ENCODE measurements at regions not wholly inside any gene's neighbourhood (a gene's known extent, or its start where the extent isn't known, plus 50 kb on each side); places are given as distances from the start of the nearest gene placed in this dataset.
A peak's percentile ranks its signal among the peaks of the same experiment; 100 is the strongest.

DNA sequence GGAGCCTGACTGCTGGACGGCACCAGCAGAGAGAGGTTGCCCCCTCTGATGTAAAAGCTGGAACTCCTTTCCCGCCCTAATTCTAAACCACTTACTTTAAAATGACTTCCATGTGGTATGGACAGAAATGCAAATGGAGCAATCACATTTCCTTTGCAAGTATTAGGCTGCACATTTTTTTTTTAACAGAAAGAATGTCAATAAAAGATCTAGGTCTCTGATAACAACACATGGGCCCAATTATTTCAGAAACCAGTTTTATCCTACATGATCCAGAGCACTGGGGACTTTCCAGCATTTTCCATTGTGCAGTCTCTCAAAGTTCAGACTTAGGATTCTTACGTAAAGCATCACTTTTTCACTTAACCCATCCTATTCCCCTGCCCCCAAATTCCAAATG is 203.7 kb downstream of the NXNL2 start:
- TF ChIP-seq, protein P1, sequence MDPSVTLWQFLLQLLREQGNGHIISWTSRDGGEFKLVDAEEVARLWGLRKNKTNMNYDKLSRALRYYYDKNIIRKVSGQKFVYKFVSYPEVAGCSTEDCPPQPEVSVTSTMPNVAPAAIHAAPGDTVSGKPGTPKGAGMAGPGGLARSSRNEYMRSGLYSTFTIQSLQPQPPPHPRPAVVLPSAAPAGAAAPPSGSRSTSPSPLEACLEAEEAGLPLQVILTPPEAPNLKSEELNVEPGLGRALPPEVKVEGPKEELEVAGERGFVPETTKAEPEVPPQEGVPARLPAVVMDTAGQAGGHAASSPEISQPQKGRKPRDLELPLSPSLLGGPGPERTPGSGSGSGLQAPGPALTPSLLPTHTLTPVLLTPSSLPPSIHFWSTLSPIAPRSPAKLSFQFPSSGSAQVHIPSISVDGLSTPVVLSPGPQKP (IDR thresholded peaks at IDR 0.05; ENCODE audit: borderline replicate concordance, low read depth, low read length) = no peak
- TF ChIP-seq RFX5 (IDR thresholded peaks at IDR 0.05; ENCODE audit: low read depth, low read length) = no peak
- TF ChIP-seq FOS (IDR thresholded peaks at IDR 0.05; ENCODE audit: low read depth, low read length) = no peak
- no peak for TF ChIP-seq CTCF (conservative IDR thresholded peaks at IDR 0.05; ENCODE audit: low read depth, low read length)
- TF ChIP-seq MAZ (IDR thresholded peaks at IDR 0.05; ENCODE audit: borderline replicate concordance, low read depth, low read length) = no peak
- no peak for TF ChIP-seq POLR2A (IDR thresholded peaks at IDR 0.05; ENCODE audit: low read depth, low read length)
- no peak for TF ChIP-seq RCOR1 (IDR thresholded peaks at IDR 0.05; ENCODE audit: insufficient replicate concordance, low read length)
- TF ChIP-seq CHD1 (IDR thresholded peaks at IDR 0.05; ENCODE audit: low read depth, low read length) = no peak
- TF ChIP-seq MAFK (IDR thresholded peaks at IDR 0.05; ENCODE audit: low read depth, low read length) = no peak
- TF ChIP-seq MXI1 (IDR thresholded peaks at IDR 0.05; ENCODE audit: borderline replicate concordance, low read depth, low read length) = no peak
- TF ChIP-seq NFE2L2 (IDR thresholded peaks at IDR 0.05; ENCODE audit: low read depth, low read length) = no peak
- TF ChIP-seq, protein P2, sequence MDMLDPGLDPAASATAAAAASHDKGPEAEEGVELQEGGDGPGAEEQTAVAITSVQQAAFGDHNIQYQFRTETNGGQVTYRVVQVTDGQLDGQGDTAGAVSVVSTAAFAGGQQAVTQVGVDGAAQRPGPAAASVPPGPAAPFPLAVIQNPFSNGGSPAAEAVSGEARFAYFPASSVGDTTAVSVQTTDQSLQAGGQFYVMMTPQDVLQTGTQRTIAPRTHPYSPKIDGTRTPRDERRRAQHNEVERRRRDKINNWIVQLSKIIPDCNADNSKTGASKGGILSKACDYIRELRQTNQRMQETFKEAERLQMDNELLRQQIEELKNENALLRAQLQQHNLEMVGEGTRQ (IDR thresholded peaks at IDR 0.05; ENCODE audit: low read depth, low read length) = no peak
- no peak for TF ChIP-seq SMC3 (IDR thresholded peaks at IDR 0.05; ENCODE audit: low read depth, low read length)
- no peak for TF ChIP-seq BHLHE40 (IDR thresholded peaks at IDR 0.05; ENCODE audit: low read depth, low read length)
- TF ChIP-seq CEBPB (IDR thresholded peaks at IDR 0.05; ENCODE audit: low read depth, low read length) = no peak
- no peak for TF ChIP-seq RAD21 (IDR thresholded peaks at IDR 0.05; ENCODE audit: low read length)
- no peak overlapping the region for H2AK5ac ChIP-seq (ENCODE audit: low read depth, low read length)
- no peak overlapping the region for H3K4ac ChIP-seq (ENCODE audit: low read depth, low read length)
- H2AK9ac ChIP-seq (replicated peaks; ENCODE audit: low read depth, low read length, poor library complexity) = no peak overlapping the region
- H4K20me1 ChIP-seq (ENCODE audit: insufficient read depth, low read length) = no peaks in the 10 kb centered on the region
- WGBS, 2 experiments (ENCODE audit: extremely low coverage in 2 of 2, insufficient read length in 1 of 2) = no CpG with 5 or more reads among the region's 3 CpGs
- H2BK20ac ChIP-seq (ENCODE audit: low read depth, low read length) = no peak overlapping the region
- intact Hi-C loops (cut with micrococcal nuclease) (no loop called here), dilution Hi-C loops (cut with HindIII; ENCODE audit: low sequenced_read_pairs, unreplicated experiment) (no loop called here), in situ Hi-C loops (cut with MboI; ENCODE audit: low sequenced_read_pairs) (no loop called here)
- no TSS peak for BruUV-seq (replicated peaks)
- peaks cover 2% of the 10 kb centered on the region; the same call in 1 of the 2 replicates for H3K9me3 ChIP-seq (ENCODE audit: control insufficient read depth, insufficient read depth, low read length)
- peak overlapping the region; percentile 61; the same call in 1 of the 2 replicates for H4K5ac ChIP-seq (ENCODE audit: low read depth, low read length)
- ChIA-PET CTCF (no interaction called here), POLR2A (ENCODE audit: unreplicated experiment) (no interaction called here)
- no peak overlapping the region for H2BK5ac ChIP-seq (ENCODE audit: low read depth, low read length, poor library complexity, severe bottlenecking)
- no peaks in the 10 kb centered on the region for H3K27me3 ChIP-seq (ENCODE audit: control insufficient read depth, insufficient read depth, low read length)
- peaks cover 5% of the 10 kb centered on the region for H3K9me1 ChIP-seq (ENCODE audit: insufficient read depth, low read length)
- H3K4me1 ChIP-seq (ENCODE audit: control insufficient read depth, insufficient read depth, low read length) = peaks cover 13% of the 10 kb centered on the region
- no peak overlapping the region for H3K23ac ChIP-seq (ENCODE audit: low read depth, low read length)
- no peak overlapping the region for H2AFZ ChIP-seq (replicated peaks; ENCODE audit: low read length, poor library complexity)
- H2BK120ac ChIP-seq (ENCODE audit: low read depth, low read length) = peak overlapping the region; percentile 8
- no peaks in the 10 kb centered on the region for H3K79me1 ChIP-seq (ENCODE audit: low read depth in 1 of 2, low read length in 2 of 2)
- H2BK15ac ChIP-seq (ENCODE audit: low read depth, low read length) = peak overlapping the region; percentile 93; the same call in 2 of the 3 replicates
- H3K56ac ChIP-seq (ENCODE audit: extremely low read depth, insufficient read depth, low read length) = no peak overlapping the region
- no peak for ATAC-seq (ENCODE audit: low read depth)
- H3K14ac ChIP-seq (replicated peaks; ENCODE audit: low read depth, low read length) = no peak overlapping the region
- H4K8ac ChIP-seq (ENCODE audit: low read depth in 2 of 2, low read length in 2 of 2) = 0 out of 4 replicates have a peak overlapping the region, but pooled peaks of 1 of the 2 experiments have one; percentile 6
- H3K4me3 ChIP-seq (ENCODE audit: insufficient read depth, low read depth, low read length) = no peak overlapping the region
- no peaks in the 10 kb centered on the region for H3K36me3 ChIP-seq (ENCODE audit: control insufficient read depth, insufficient read depth, low read length)
- no peak overlapping the region for H3K4me2 ChIP-seq (ENCODE audit: low read depth, low read length)
- no peak overlapping the region for H3K9ac ChIP-seq (ENCODE audit: low read depth, low read length)
- peak; percentile 71 for DNase-seq
- H3K18ac ChIP-seq (ENCODE audit: low read depth, low read length) = peak overlapping the region; percentile 66; the same call in 1 of the 2 replicates
- H4K91ac ChIP-seq (ENCODE audit: insufficient read depth, low read depth, low read length) = no peak overlapping the region; the same call in 1 of the 2 replicates
- no peak overlapping the region for H3K27ac ChIP-seq (ENCODE audit: insufficient read depth, low read length)

All from IMR-90 (cell line).